ENCODE measurements at regions not wholly inside any gene's neighbourhood (a gene's known extent, or its start where the extent isn't known, plus 50 kb on each side); places are given as distances from the start of the nearest gene placed in this dataset.

- H3K9me3 ChIP-seq (ENCODE audit: control insufficient read depth, low read length) = no peaks in the 10 kb centered on the region
- H3K27ac ChIP-seq (ENCODE audit: low read depth in 1 of 2, low read length in 2 of 2) = no peak overlapping the region
- intact Hi-C loops (cut with DNase I) = no loop called here
- H3K4me3 ChIP-seq (ENCODE audit: low read length in 2 of 2) = no peak overlapping the region
- no peaks in the 10 kb centered on the region for H3K27me3 ChIP-seq (ENCODE audit: control insufficient read depth in 1 of 2, insufficient read depth in 2 of 2, low read length in 1 of 2)
- H3K4me1 ChIP-seq (ENCODE audit: control insufficient read depth in 1 of 2, insufficient read depth in 2 of 2, low read length in 2 of 2) = no peaks in the 10 kb centered on the region
- DNase-seq (no peak), ATAC-seq (ENCODE audit: low FRiP score) (no peak)
- 77 to 79% methylated on average over 2 of the region's 2 CpGs for WGBS, 2 donors
- no peaks in the 10 kb centered on the region for H3K36me3 ChIP-seq (ENCODE audit: control insufficient read depth in 1 of 2, insufficient read depth in 2 of 2, low read length in 1 of 2)
These were observed 56.5 kb downstream of the CT47B1 start for GRCh38 chrX:120819126-120819525.

- H3K27ac ChIP-seq (ENCODE audit: low read depth in 1 of 2, low read length in 2 of 2) = no peak overlapping the region
- no peaks in the 10 kb centered on the region for H3K36me3 ChIP-seq (ENCODE audit: control insufficient read depth in 1 of 2, insufficient read depth in 2 of 2, low read length in 1 of 2)
- WGBS, 2 donors = 27 to 28% methylated on average over 5 of the region's 5 CpGs
- DNase-seq (no peak), ATAC-seq (ENCODE audit: low FRiP score) (no peak)
- H3K4me1 ChIP-seq (ENCODE audit: control insufficient read depth in 1 of 2, insufficient read depth in 2 of 2, low read length in 2 of 2) = no peaks in the 10 kb centered on the region
- H3K9me3 ChIP-seq (ENCODE audit: control insufficient read depth, low read length) = no peaks in the 10 kb centered on the region
- intact Hi-C loops (cut with DNase I) = no loop called here
- no peaks in the 10 kb centered on the region for H3K27me3 ChIP-seq (ENCODE audit: control insufficient read depth in 1 of 2, insufficient read depth in 2 of 2, low read length in 1 of 2)
- no peak overlapping the region for H3K4me3 ChIP-seq (ENCODE audit: low read length in 2 of 2)
These were observed 61.7 kb downstream of the CT47B1 start for GRCh38 chrX:120813982-120814381.

- H3K36me3 ChIP-seq (ENCODE audit: control insufficient read depth in 1 of 2, insufficient read depth in 2 of 2, low read length in 1 of 2) = no peaks in the 10 kb centered on the region
- ATAC-seq (ENCODE audit: low FRiP score) (no peak), DNase-seq (no peak)
- H3K9me3 ChIP-seq (ENCODE audit: control insufficient read depth, low read length) = no peaks in the 10 kb centered on the region
- no peak overlapping the region for H3K27ac ChIP-seq (ENCODE audit: low read depth in 1 of 2, low read length in 2 of 2)
- H3K27me3 ChIP-seq (ENCODE audit: control insufficient read depth in 1 of 2, insufficient read depth in 2 of 2, low read length in 1 of 2) = no peaks in the 10 kb centered on the region
- 57 to 95% methylated on average over 4 of the region's 4 CpGs for WGBS, 2 donors
- intact Hi-C loops (cut with DNase I) = no loop called here
- no peak overlapping the region for H3K4me3 ChIP-seq (ENCODE audit: low read length in 2 of 2)
- H3K4me1 ChIP-seq (ENCODE audit: control insufficient read depth in 1 of 2, insufficient read depth in 2 of 2, low read length in 2 of 2) = no peaks in the 10 kb centered on the region
These were observed 74.2 kb downstream of the CT47B1 start for GRCh38 chrX:120801426-120801825.

GRCh38 chrX:120797188-120797851 is 78.3 kb downstream of the CT47B1 start:
- intact Hi-C loops (cut with DNase I) = no loop called here
- Histone ChIP-seq H3K36me3 (ENCODE audit: control insufficient read depth in 1 of 2, insufficient read depth in 2 of 2, low read length in 1 of 2) (no peaks in the 10 kb centered on the region), H3K27me3 (ENCODE audit: control insufficient read depth in 1 of 2, insufficient read depth in 2 of 2, low read length in 1 of 2) (no peaks in the 10 kb centered on the region), H3K4me3 (ENCODE audit: low read length in 2 of 2) (no peak overlapping the region), H3K9me3 (ENCODE audit: control insufficient read depth, low read length) (no peaks in the 10 kb centered on the region), H3K4me1 (ENCODE audit: control insufficient read depth in 1 of 2, insufficient read depth in 2 of 2, low read length in 2 of 2) (no peaks in the 10 kb centered on the region), H3K27ac (ENCODE audit: low read depth in 1 of 2, low read length in 2 of 2) (no peak overlapping the region)
- no peak for DNase-seq
- WGBS, 2 donors = 36 to 40% methylated on average over 3 of the region's 3 CpGs
- no peak for ATAC-seq (ENCODE audit: low FRiP score)

- WGBS, 2 donors = 59 to 86% methylated on average over 2 of the region's 2 CpGs
- intact Hi-C loops (cut with DNase I) = no loop called here
- H3K4me1 ChIP-seq (ENCODE audit: control insufficient read depth in 1 of 2, insufficient read depth in 2 of 2, low read length in 2 of 2) = no peaks in the 10 kb centered on the region
- no peak for DNase-seq
- no peak for ATAC-seq (ENCODE audit: low FRiP score)
- no peak overlapping the region for H3K4me3 ChIP-seq (ENCODE audit: low read length in 2 of 2)
- no peaks in the 10 kb centered on the region for H3K36me3 ChIP-seq (ENCODE audit: control insufficient read depth in 1 of 2, insufficient read depth in 2 of 2, low read length in 1 of 2)
- H3K27ac ChIP-seq (ENCODE audit: low read depth in 1 of 2, low read length in 2 of 2) = no peak overlapping the region
- H3K9me3 ChIP-seq (ENCODE audit: control insufficient read depth, low read length) = no peaks in the 10 kb centered on the region
- no peaks in the 10 kb centered on the region for H3K27me3 ChIP-seq (ENCODE audit: control insufficient read depth in 1 of 2, insufficient read depth in 2 of 2, low read length in 1 of 2)
These were observed 80.4 kb downstream of the CT47B1 start for GRCh38 chrX:120795301-120795700.

GRCh38 chrX:120794525-120794975 is 81.1 kb downstream of the CT47B1 start:
- H3K27me3 ChIP-seq (ENCODE audit: control insufficient read depth in 1 of 2, insufficient read depth in 2 of 2, low read length in 1 of 2) = no peaks in the 10 kb centered on the region
- ATAC-seq (ENCODE audit: low FRiP score) (no peak), DNase-seq (no peak)
- H3K4me1 ChIP-seq (ENCODE audit: control insufficient read depth in 1 of 2, insufficient read depth in 2 of 2, low read length in 2 of 2) = no peaks in the 10 kb centered on the region
- H3K27ac ChIP-seq (ENCODE audit: low read depth in 1 of 2, low read length in 2 of 2) = no peak overlapping the region
- no peaks in the 10 kb centered on the region for H3K36me3 ChIP-seq (ENCODE audit: control insufficient read depth in 1 of 2, insufficient read depth in 2 of 2, low read length in 1 of 2)
- no peak overlapping the region for H3K4me3 ChIP-seq (ENCODE audit: low read length in 2 of 2)
- H3K9me3 ChIP-seq (ENCODE audit: control insufficient read depth, low read length) = no peaks in the 10 kb centered on the region
- intact Hi-C loops (cut with DNase I) = no loop called here
- 40 to 57% methylated on average over 2 of the region's 2 CpGs for WGBS, 2 donors

- H3K4me1 ChIP-seq (ENCODE audit: control insufficient read depth in 1 of 2, insufficient read depth in 2 of 2, low read length in 2 of 2) = no peaks in the 10 kb centered on the region
- intact Hi-C loops (cut with DNase I) = no loop called here
- no peak overlapping the region for H3K27ac ChIP-seq (ENCODE audit: low read depth in 1 of 2, low read length in 2 of 2)
- H3K27me3 ChIP-seq (ENCODE audit: control insufficient read depth in 1 of 2, insufficient read depth in 2 of 2, low read length in 1 of 2) = no peaks in the 10 kb centered on the region
- no peak overlapping the region for H3K4me3 ChIP-seq (ENCODE audit: low read length in 2 of 2)
- no peak for DNase-seq
- no peak for ATAC-seq (ENCODE audit: low FRiP score)
- H3K36me3 ChIP-seq (ENCODE audit: control insufficient read depth in 1 of 2, insufficient read depth in 2 of 2, low read length in 1 of 2) = no peaks in the 10 kb centered on the region
- no peaks in the 10 kb centered on the region for H3K9me3 ChIP-seq (ENCODE audit: control insufficient read depth, low read length)
These were observed 82.6 kb downstream of the CT47B1 start for GRCh38 chrX:120793098-120793497.

GRCh38 chrX:120791013-120791643 is 84.5 kb downstream of the CT47B1 start:
- no peaks in the 10 kb centered on the region for H3K4me1 ChIP-seq (ENCODE audit: control insufficient read depth in 1 of 2, insufficient read depth in 2 of 2, low read length in 2 of 2)
- intact Hi-C loops (cut with DNase I) = no loop called here
- no peak overlapping the region for H3K27ac ChIP-seq (ENCODE audit: low read depth in 1 of 2, low read length in 2 of 2)
- no peak overlapping the region for H3K4me3 ChIP-seq (ENCODE audit: low read length in 2 of 2)
- DNase-seq (peak; percentile 77 to 80), ATAC-seq (ENCODE audit: low FRiP score) (peak; percentile 72)
- no peaks in the 10 kb centered on the region for H3K27me3 ChIP-seq (ENCODE audit: control insufficient read depth in 1 of 2, insufficient read depth in 2 of 2, low read length in 1 of 2)
- 12 to 14% methylated on average over 2 of the region's 2 CpGs for WGBS, 2 donors
- H3K36me3 ChIP-seq (ENCODE audit: control insufficient read depth in 1 of 2, insufficient read depth in 2 of 2, low read length in 1 of 2) = no peaks in the 10 kb centered on the region
- no peaks in the 10 kb centered on the region for H3K9me3 ChIP-seq (ENCODE audit: control insufficient read depth, low read length)

- 44 to 46% methylated on average over 4 of the region's 4 CpGs for WGBS, 2 donors
- Histone ChIP-seq H3K9me3 (ENCODE audit: control insufficient read depth, low read length) (no peaks in the 10 kb centered on the region), H3K36me3 (ENCODE audit: control insufficient read depth in 1 of 2, insufficient read depth in 2 of 2, low read length in 1 of 2) (no peaks in the 10 kb centered on the region), H3K4me1 (ENCODE audit: control insufficient read depth in 1 of 2, insufficient read depth in 2 of 2, low read length in 2 of 2) (no peaks in the 10 kb centered on the region), H3K27ac (ENCODE audit: low read depth in 1 of 2, low read length in 2 of 2) (no peak overlapping the region), H3K4me3 (ENCODE audit: low read length in 2 of 2) (no peak overlapping the region), H3K27me3 (ENCODE audit: control insufficient read depth in 1 of 2, insufficient read depth in 2 of 2, low read length in 1 of 2) (no peaks in the 10 kb centered on the region)
- no peak for DNase-seq
- ATAC-seq (ENCODE audit: low FRiP score) = no peak
- intact Hi-C loops (cut with DNase I) = no loop called here
These were observed 85.1 kb downstream of the CT47B1 start for GRCh38 chrX:120790552-120790951.
